Smooth muscle cell (in vitro differentiated cells): ENCODE measurements at regions not wholly inside any gene's neighbourhood (a gene's known extent, or its start where the extent isn't known, plus 50 kb on each side); places are given as distances from the start of the nearest gene placed in this dataset.

Experiments used
- DNase-seq: peaks from one replicate; lab custom pipeline; 2025; ENCODE audit not compliant: unreplicated experiment; lab: John Stamatoyannopoulos, UW
- H2AFZ ChIP-seq: fragments of 200-600 bp; sonication (generic); 2 replicates; pipeline ENCODE4 v1.6.0; 2016; ENCODE audit warnings: antibody characterized with exemption, low read depth, mild to moderate bottlenecking
- H3F3A ChIP-seq: fragments of 200-600 bp; sonication (generic); 2 replicates; pipeline ENCODE4 v1.6.0; 2017; ENCODE audit warnings: antibody characterized with exemption, low read depth
- H3K27ac ChIP-seq: fragments of 200-600 bp; sonication (generic); 2 replicates; pipeline ENCODE4 v1.5.1; 2016; ENCODE audit warnings: low read depth, mild to moderate bottlenecking
- H3K27me3 ChIP-seq: fragments of 200-600 bp; sonication (generic); 2 replicates; pipeline ENCODE4 v1.6.1; 2016; ENCODE audit warnings: low read depth, mild to moderate bottlenecking
- H3K36me3 ChIP-seq: fragments of 200-600 bp; sonication (generic); 2 replicates; pipeline ENCODE4 v1.5.1; 2016; ENCODE audit warnings: low read depth
- H3K4me1 ChIP-seq: fragments of 200-600 bp; sonication (generic); 2 replicates; pipeline ENCODE4 v1.5.1; 2016; ENCODE audit warnings: low read depth
- H3K4me2 ChIP-seq: fragments of 200-600 bp; sonication (generic); 2 replicates; pipeline ENCODE4 v1.6.0; 2016; ENCODE audit warnings: mild to moderate bottlenecking
- H3K4me3 ChIP-seq: fragments of 200-600 bp; sonication (generic); 2 replicates; pipeline ENCODE4 v1.5.1; 2016; ENCODE audit warnings: mild to moderate bottlenecking
- H3K79me2 ChIP-seq: fragments of 200-600 bp; sonication (generic); 2 replicates; pipeline ENCODE4 v1.6.0; 2016; ENCODE audit warnings: low read depth, mild to moderate bottlenecking
- H3K9ac ChIP-seq: fragments of 200-600 bp; sonication (generic); 2 replicates; pipeline ENCODE4 v1.6.0; 2016; ENCODE audit warnings: low read depth
- H3K9me3 ChIP-seq: fragments of 200-600 bp; sonication (generic); replicated peaks from 2 replicates; pipeline ENCODE4 v1.5.1; 2016; ENCODE audit warnings: low read depth
- H4K20me1 ChIP-seq: fragments of 200-600 bp; sonication (generic); 2 replicates; pipeline ENCODE4 v1.6.0; 2016; ENCODE audit warnings: low read depth
- CTCF ChIP-seq: fragments of 200-600 bp; sonication (generic); IDR thresholded peaks from 2 replicates; pipeline ENCODE4 v1.5.1; 2017; ENCODE audit warnings: borderline replicate concordance, mild to moderate bottlenecking, antibody characterized with exemption; ENCODE audit not compliant: insufficient read depth, poor library complexity, severe bottlenecking
- WGBS: methylation state at CpG from one replicate; pipeline ENCODE4 v1.1.7; 2016; ENCODE audit warnings: low lambda C conversion rate; 5-methylcytosine and 5-hydroxymethylcytosine counted together

- Histone ChIP-seq H3K4me1 (peaks cover 5% of the 10 kb centered on the region), H3K4me3 (no peak overlapping the region), H3K36me3 (no peaks in the 10 kb centered on the region), H3K9ac (no peak overlapping the region), H4K20me1 (no peaks in the 10 kb centered on the region), H2AFZ (no peak overlapping the region), H3K9me3 (no peaks in the 10 kb centered on the region), H3K27me3 (no peaks in the 10 kb centered on the region), H3F3A (peaks cover 7% of the 10 kb centered on the region), H3K4me2 (no peak overlapping the region), H3K27ac (peak overlapping the region; percentile 52), H3K79me2 (no peaks in the 10 kb centered on the region)
- TF ChIP-seq CTCF = no peak
- DNase-seq = no peak
- 64% methylated on average over 8 of the region's 8 CpGs for WGBS
These were observed 272.0 kb downstream of the BAMBI start for GRCh38 chr10:28949005-28950004.

GRCh38 chr10:28951484-28951883, 274.2 kb downstream of the BAMBI start:
- Histone ChIP-seq H3K4me1 (peaks cover 10% of the 10 kb centered on the region), H3K4me2 (no peak overlapping the region), H3K36me3 (no peaks in the 10 kb centered on the region), H3K9me3 (no peaks in the 10 kb centered on the region), H2AFZ (no peak overlapping the region), H3K27me3 (no peaks in the 10 kb centered on the region), H3K9ac (no peak overlapping the region), H3K27ac (no peak overlapping the region), H4K20me1 (no peaks in the 10 kb centered on the region), H3F3A (peaks cover 7% of the 10 kb centered on the region), H3K4me3 (no peak overlapping the region), H3K79me2 (no peaks in the 10 kb centered on the region)
- TF ChIP-seq CTCF = no peak
- 71% methylated on average over 6 of the region's 6 CpGs for WGBS
- DNase-seq = no peak

- Histone ChIP-seq H3K27me3 (no peaks in the 10 kb centered on the region), H3K4me2 (no peak overlapping the region), H3K9ac (no peak overlapping the region), H3K79me2 (no peaks in the 10 kb centered on the region), H3K4me3 (no peak overlapping the region), H2AFZ (no peak overlapping the region), H3K36me3 (no peaks in the 10 kb centered on the region), H3K4me1 (peaks cover 10% of the 10 kb centered on the region), H3K27ac (no peak overlapping the region), H4K20me1 (no peaks in the 10 kb centered on the region), H3F3A (no peaks in the 10 kb centered on the region), H3K9me3 (no peaks in the 10 kb centered on the region)
- DNase-seq = no peak
- no peak for TF ChIP-seq CTCF
These were observed 275.2 kb downstream of the BAMBI start for GRCh38 chr10:28952523-28952922.
